GM21619 (cell line): ENCODE measurements at regions not wholly inside any gene's neighbourhood (a gene's known extent, or its start where the extent isn't known, plus 50 kb on each side); places are given as distances from the start of the nearest gene placed in this dataset.
A peak's percentile ranks its signal among the peaks of the same experiment; 100 is the strongest.
"Not testable (repeated sequence)": the region's sequence is repeated elsewhere in the genome, so short reads cannot be mapped to it uniquely, and the experiment has no call there.

Experiments used
- ATAC-seq: cut with Tn5 transposase; IDR thresholded peaks from one replicate; pipeline ENCODE4 v1.9.1; 2021; ENCODE audit not compliant: unreplicated experiment

GRCh38 chr2:20499387-20499786, 52.5 kb downstream of the RHOB start:
- no peak for ATAC-seq

GRCh38 chr2:20501974-20502373, 55.1 kb downstream of the RHOB start:
- no peak for ATAC-seq

- not testable (repeated sequence) for ATAC-seq
These were observed 55.6 kb downstream of the RHOB start for GRCh38 chr2:20502496-20502895.

GRCh38 chr2:20504174-20504573, 57.3 kb downstream of the RHOB start:
- ATAC-seq, result no peak

GRCh38 chr2:20506201-20506685, 59.4 kb downstream of the RHOB start:
- no peak for ATAC-seq

- ATAC-seq, result peak; percentile 98
These were observed 60.4 kb downstream of the RHOB start for GRCh38 chr2:20507166-20507692.

- no peak for ATAC-seq
These were observed 60.8 kb downstream of the RHOB start for GRCh38 chr2:20507711-20508110.

- no peak for ATAC-seq
These were observed 62.5 kb downstream of the RHOB start for GRCh38 chr2:20509301-20509769.

GRCh38 chr2:20509770-20510490, 63.1 kb downstream of the RHOB start:
- ATAC-seq, result no peak

GRCh38 chr2:20511130-20511529, 64.3 kb downstream of the RHOB start:
- ATAC-seq, result no peak

GRCh38 chr2:20512061-20512605, 65.3 kb downstream of the RHOB start:
- ATAC-seq, result no peak

- ATAC-seq, result no peak
These were observed 67.1 kb downstream of the RHOB start for GRCh38 chr2:20513946-20514345.

GRCh38 chr2:20514596-20515269, 67.9 kb downstream of the RHOB start:
- no peak for ATAC-seq

GRCh38 chr2:20515290-20516220, 68.7 kb downstream of the RHOB start:
- no peak for ATAC-seq

GRCh38 chr2:20516291-20516645, 69.4 kb downstream of the RHOB start:
- ATAC-seq, result no peak

GRCh38 chr2:20516646-20517341, 69.9 kb downstream of the RHOB start:
- peak; percentile 91 for ATAC-seq

- no peak for ATAC-seq
These were observed 72.4 kb downstream of the RHOB start for GRCh38 chr2:20519309-20519708.

GRCh38 chr2:20520128-20520527, 73.3 kb downstream of the RHOB start:
- ATAC-seq, result no peak

- ATAC-seq, result no peak
These were observed 74.3 kb downstream of the RHOB start for GRCh38 chr2:20521193-20521592.

GRCh38 chr2:20521682-20522189, 74.9 kb downstream of the RHOB start:
- no peak for ATAC-seq
